NT2/D1 (cell line): ENCODE measurements at regions not wholly inside any gene's neighbourhood (a gene's known extent, or its start where the extent isn't known, plus 50 kb on each side); places are given as distances from the start of the nearest gene placed in this dataset.

Experiments
- DNase-seq: peaks from one replicate; pipeline ENCODE4 v3.0.0-alpha.2; 2011; ENCODE audit warnings: low read depth, low spot score
- H3K27me3 ChIP-seq: 2 replicates; pipeline ENCODE4 v1.6.0; 2011; ENCODE audit warnings: mild to moderate bottlenecking; ENCODE audit not compliant: insufficient read length, insufficient read depth
- H3K36me3 ChIP-seq: 2 replicates; pipeline ENCODE4 v1.6.1; 2011; ENCODE audit warnings: mild to moderate bottlenecking, low read length, mixed read lengths; ENCODE audit not compliant: insufficient read depth, insufficient read length
- H3K4me1 ChIP-seq: 2 replicates; pipeline ENCODE4 v1.5.1; 2011; ENCODE audit not compliant: insufficient read depth, insufficient read length
- H3K4me3 ChIP-seq: 2 replicates; pipeline ENCODE4 v1.5.1; 2011; ENCODE audit warnings: low read depth; ENCODE audit not compliant: insufficient read length
- H3K9ac ChIP-seq: 2 replicates; pipeline ENCODE4 v1.6.0; 2011; ENCODE audit warnings: low read depth; ENCODE audit not compliant: insufficient read length
- H3K9me3 ChIP-seq: 2 replicates; pipeline ENCODE4 v1.5.1; 2011; ENCODE audit warnings: mild to moderate bottlenecking, low read length; ENCODE audit not compliant: insufficient read depth
- SUZ12 ChIP-seq: IDR thresholded peaks from 2 replicates; pipeline ENCODE4 v1.6.1; 2011; ENCODE audit not compliant: insufficient read length, insufficient read depth; ENCODE audit errors: extremely low read depth
- YY1 ChIP-seq: IDR thresholded peaks from 2 replicates; pipeline ENCODE4 v1.6.1; 2011; ENCODE audit not compliant: insufficient read length, insufficient read depth
- ZNF274 ChIP-seq: IDR thresholded peaks from 2 replicates; pipeline ENCODE4 v1.6.1; 2011; ENCODE audit warnings: mild to moderate bottlenecking, low read depth, low read length

DNA sequence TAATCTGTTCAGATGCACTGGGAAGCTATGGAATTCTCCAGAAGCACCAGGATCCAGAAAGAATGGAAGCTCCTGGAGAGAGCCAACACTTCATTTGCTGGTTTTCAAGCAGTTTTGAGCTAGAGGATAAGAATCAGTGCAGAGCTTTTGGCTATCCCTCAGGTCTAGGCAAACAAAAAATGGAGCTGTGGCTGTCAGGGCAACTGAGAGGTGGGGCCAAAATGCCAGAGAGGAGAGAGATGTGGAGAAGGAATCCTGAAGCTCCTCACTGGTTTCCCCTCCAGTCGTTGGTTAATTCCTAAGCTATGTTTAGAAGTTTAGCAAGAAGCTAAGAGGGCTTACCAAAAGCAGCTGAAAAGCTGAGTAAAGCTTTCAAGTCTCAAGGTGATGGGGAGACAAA, 294.2 kb upstream of the JARID2 start:
- no peak for TF ChIP-seq YY1
- no peak for TF ChIP-seq ZNF274
- TF ChIP-seq SUZ12, result no peak
- Histone ChIP-seq H3K9ac (no peak overlapping the region), H3K36me3 (no peaks in the 10 kb centered on the region), H3K9me3 (peaks cover 3% of the 10 kb centered on the region; the same call in 1 of the 2 replicates), H3K27me3 (no peaks in the 10 kb centered on the region), H3K4me1 (peaks cover 3% of the 10 kb centered on the region), H3K4me3 (no peak overlapping the region)
- DNase-seq, result no peak

GRCh38 chr6:14953836-14954235, 292.0 kb upstream of the JARID2 start:
- H3K36me3 ChIP-seq, result no peaks in the 10 kb centered on the region
- no peaks in the 10 kb centered on the region for H3K27me3 ChIP-seq
- H3K4me1 ChIP-seq, result peaks cover 6% of the 10 kb centered on the region
- H3K9ac ChIP-seq, result no peak overlapping the region
- no peak for TF ChIP-seq ZNF274
- TF ChIP-seq SUZ12, result no peak
- no peak for TF ChIP-seq YY1
- DNase-seq, result no peak
- no peak overlapping the region for H3K4me3 ChIP-seq
- peaks cover 3% of the 10 kb centered on the region; the same call in 1 of the 2 replicates for H3K9me3 ChIP-seq

- H3K4me1 ChIP-seq, result peaks cover 6% of the 10 kb centered on the region
- no peak overlapping the region for H3K4me3 ChIP-seq
- peaks cover 3% of the 10 kb centered on the region; the same call in 1 of the 2 replicates for H3K9me3 ChIP-seq
- no peak for DNase-seq
- TF ChIP-seq YY1 (no peak), SUZ12 (no peak), ZNF274 (no peak)
- no peaks in the 10 kb centered on the region for H3K27me3 ChIP-seq
- no peaks in the 10 kb centered on the region for H3K36me3 ChIP-seq
- H3K9ac ChIP-seq, result no peak overlapping the region
Observed at GRCh38 chr6:14957355-14958059, 288.4 kb upstream of the JARID2 start.

- H3K27me3 ChIP-seq, result no peaks in the 10 kb centered on the region
- TF ChIP-seq ZNF274 (no peak), SUZ12 (no peak), YY1 (no peak)
Observed at GRCh38 chr6:14959324-14959885, 286.5 kb upstream of the JARID2 start.

GRCh38 chr6:14964556-14965270, 281.2 kb upstream of the JARID2 start:
- no peaks in the 10 kb centered on the region for H3K36me3 ChIP-seq
- H3K9ac ChIP-seq, result no peak overlapping the region
- no peak for DNase-seq
- H3K4me1 ChIP-seq, result peaks cover 7% of the 10 kb centered on the region
- no peaks in the 10 kb centered on the region for H3K9me3 ChIP-seq
- H3K4me3 ChIP-seq, result no peak overlapping the region
- TF ChIP-seq SUZ12, result no peak
- H3K27me3 ChIP-seq, result no peaks in the 10 kb centered on the region

More at GRCh38 chr6:14959324-14959885, 286.5 kb upstream of the JARID2 start:
- no peak for DNase-seq
- Histone ChIP-seq H3K9ac (no peak overlapping the region), H3K4me3 (no peak overlapping the region), H3K36me3 (no peaks in the 10 kb centered on the region), H3K4me1 (peaks cover 3% of the 10 kb centered on the region), H3K9me3 (peaks cover 3% of the 10 kb centered on the region; the same call in 1 of the 2 replicates)

GRCh38 chr6:14965424-14966075, 280.3 kb upstream of the JARID2 start:
- H3K27me3 ChIP-seq, result no peaks in the 10 kb centered on the region
- no peaks in the 10 kb centered on the region for H3K36me3 ChIP-seq
- peaks cover 7% of the 10 kb centered on the region for H3K4me1 ChIP-seq
- H3K4me3 ChIP-seq, result no peak overlapping the region
- no peak for TF ChIP-seq ZNF274
- TF ChIP-seq YY1, result no peak
- no peak for TF ChIP-seq SUZ12
- no peak for DNase-seq
- no peaks in the 10 kb centered on the region for H3K9me3 ChIP-seq
- no peak overlapping the region for H3K9ac ChIP-seq
